ENCODE measurements at regions not wholly inside any gene's neighbourhood (a gene's known extent, or its start where the extent isn't known, plus 50 kb on each side); places are given as distances from the start of the nearest gene placed in this dataset.

DNA sequence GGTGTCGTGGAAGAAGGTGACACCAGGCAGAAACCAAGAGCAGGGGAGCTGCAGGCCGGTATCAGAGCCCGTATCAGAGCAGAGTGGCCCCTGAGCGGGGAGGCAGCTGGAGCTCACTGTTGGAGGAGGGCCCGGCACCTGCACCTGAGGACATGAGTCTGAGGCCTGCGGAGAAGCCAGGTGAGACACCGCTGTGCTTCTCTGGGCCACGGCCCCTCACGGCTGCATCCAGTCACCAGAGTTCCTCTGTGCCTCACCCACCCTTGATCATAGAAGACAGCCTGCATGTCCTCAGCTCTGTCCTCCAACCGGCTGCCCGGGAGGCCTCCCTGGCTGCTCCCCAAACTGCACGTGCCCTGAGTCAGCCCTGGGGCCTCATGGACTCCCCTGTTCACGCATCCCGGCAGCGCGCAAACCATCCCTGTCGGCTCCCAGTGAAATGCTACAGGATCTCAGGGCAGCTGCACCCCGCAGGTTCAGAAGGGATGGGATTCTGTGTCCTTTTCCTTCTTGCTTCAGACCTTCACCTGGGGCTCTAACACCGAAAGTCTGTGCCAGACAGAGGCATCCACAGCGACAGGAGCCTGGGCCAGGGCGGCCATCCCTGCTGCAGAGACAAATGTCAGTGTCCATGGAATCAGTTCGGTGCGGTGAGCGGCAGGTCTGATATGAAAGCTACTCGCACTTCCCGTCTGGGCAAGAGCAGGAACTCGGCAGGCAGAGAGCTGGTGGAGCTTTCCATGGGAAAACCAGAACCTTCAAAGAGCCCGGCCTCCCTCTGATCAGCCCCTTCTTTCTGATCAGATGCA, 111.9 kb upstream of the FAM20C start:
- TF ChIP-seq, protein P1, sequence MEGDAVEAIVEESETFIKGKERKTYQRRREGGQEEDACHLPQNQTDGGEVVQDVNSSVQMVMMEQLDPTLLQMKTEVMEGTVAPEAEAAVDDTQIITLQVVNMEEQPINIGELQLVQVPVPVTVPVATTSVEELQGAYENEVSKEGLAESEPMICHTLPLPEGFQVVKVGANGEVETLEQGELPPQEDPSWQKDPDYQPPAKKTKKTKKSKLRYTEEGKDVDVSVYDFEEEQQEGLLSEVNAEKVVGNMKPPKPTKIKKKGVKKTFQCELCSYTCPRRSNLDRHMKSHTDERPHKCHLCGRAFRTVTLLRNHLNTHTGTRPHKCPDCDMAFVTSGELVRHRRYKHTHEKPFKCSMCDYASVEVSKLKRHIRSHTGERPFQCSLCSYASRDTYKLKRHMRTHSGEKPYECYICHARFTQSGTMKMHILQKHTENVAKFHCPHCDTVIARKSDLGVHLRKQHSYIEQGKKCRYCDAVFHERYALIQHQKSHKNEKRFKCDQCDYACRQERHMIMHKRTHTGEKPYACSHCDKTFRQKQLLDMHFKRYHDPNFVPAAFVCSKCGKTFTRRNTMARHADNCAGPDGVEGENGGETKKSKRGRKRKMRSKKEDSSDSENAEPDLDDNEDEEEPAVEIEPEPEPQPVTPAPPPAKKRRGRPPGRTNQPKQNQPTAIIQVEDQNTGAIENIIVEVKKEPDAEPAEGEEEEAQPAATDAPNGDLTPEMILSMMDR (conservative IDR thresholded peaks at IDR 0.05 in 1 of 2, IDR thresholded peaks at IDR 0.05 in 1 of 2; ENCODE audit: extremely low read depth in 1 of 2, insufficient read depth in 1 of 2, low read depth in 1 of 2, low read length in 2 of 2), result no peak
- no peak for TF ChIP-seq EZH2 (IDR thresholded peaks at IDR 0.05; ENCODE audit: borderline replicate concordance, low read length)

All from mammary epithelial cell (primary cell).